Osteoblast (primary cell): ENCODE measurements at regions not wholly inside any gene's neighbourhood (a gene's known extent, or its start where the extent isn't known, plus 50 kb on each side); places are given as distances from the start of the nearest gene placed in this dataset.

Experiments
- DNase-seq: peaks from one replicate; pipeline ENCODE4 v3.0.0; 2011; ENCODE audit warnings: low spot score, mixed read lengths; ENCODE audit not compliant: insufficient read length; ENCODE audit errors: missing footprints
- H2AFZ ChIP-seq: 2 replicates; pipeline ENCODE4 v1.6.0; 2011; ENCODE audit warnings: mild to moderate bottlenecking, low read length
- H3K27ac ChIP-seq: 2 replicates; pipeline ENCODE4 v1.5.1; 2011; ENCODE audit warnings: mild to moderate bottlenecking, low read depth, low read length, moderate library complexity
- H3K27me3 ChIP-seq: 2 replicates; pipeline ENCODE4 v1.6.0; 2012; ENCODE audit warnings: mild to moderate bottlenecking, control low read depth, inconsistent platforms, low read length, moderate library complexity; ENCODE audit not compliant: insufficient read depth
- H3K36me3 ChIP-seq: 2 replicates; pipeline ENCODE4 v1.5.1; 2011; ENCODE audit warnings: mild to moderate bottlenecking, low read length, control low read depth, moderate library complexity; ENCODE audit not compliant: insufficient read depth
- H3K4me1 ChIP-seq: 2 replicates; pipeline ENCODE4 v1.5.1; 2011; ENCODE audit warnings: mild to moderate bottlenecking, low read length, control low read depth, moderate library complexity; ENCODE audit not compliant: insufficient read depth
- H3K4me2 ChIP-seq: 2 replicates; pipeline ENCODE4 v1.6.0; 2011; ENCODE audit warnings: mild to moderate bottlenecking, low read length; ENCODE audit not compliant: insufficient read depth
- H3K4me3 ChIP-seq: fragments of 200-600 bp; sonication (generic); 3 replicates; pipeline ENCODE4 v1.5.1; 2012; ENCODE audit warnings: mild to moderate bottlenecking, low read length, inconsistent platforms; ENCODE audit not compliant: insufficient read depth
- H3K79me2 ChIP-seq: 2 replicates; pipeline ENCODE4 v1.6.0; 2012; ENCODE audit warnings: mild to moderate bottlenecking, low read length, control low read depth, inconsistent platforms; ENCODE audit not compliant: insufficient read depth
- H3K9me3 ChIP-seq: 2 replicates; pipeline ENCODE4 v1.5.1; 2011; ENCODE audit warnings: low read depth, low read length, control low read depth
- H4K20me1 ChIP-seq: 2 replicates; pipeline ENCODE4 v1.6.0; 2012; ENCODE audit warnings: mild to moderate bottlenecking, low read length, control low read depth; ENCODE audit not compliant: insufficient read depth
- CTCF ChIP-seq: IDR thresholded peaks from 2 replicates; pipeline ENCODE4 v1.5.1; 2011; ENCODE audit warnings: mild to moderate bottlenecking, low read depth, low read length, moderate library complexity; ENCODE audit errors: extremely low read depth

- Histone ChIP-seq H3K4me3 (no peak overlapping the region), H3K36me3 (no peaks in the 10 kb centered on the region), H3K4me1 (no peaks in the 10 kb centered on the region), H3K27me3 (no peaks in the 10 kb centered on the region), H3K4me2 (no peak overlapping the region), H3K79me2 (no peaks in the 10 kb centered on the region), H3K27ac (no peak overlapping the region), H2AFZ (no peak overlapping the region), H4K20me1 (no peaks in the 10 kb centered on the region), H3K9me3 (no peaks in the 10 kb centered on the region)
- DNase-seq, result peak; percentile 54
- no peak for TF ChIP-seq CTCF
Measured at GRCh38 chr15:100803171-100803440, 76.5 kb upstream of the ALDH1A3 start.

- TF ChIP-seq CTCF, result no peak
- no peak overlapping the region for H3K4me3 ChIP-seq
- H3K36me3 ChIP-seq, result no peaks in the 10 kb centered on the region
Measured at GRCh38 chr15:100806157-100806556, 73.5 kb upstream of the ALDH1A3 start.

GRCh38 chr15:100807028-100807427, 72.6 kb upstream of the ALDH1A3 start:
- no peaks in the 10 kb centered on the region for H3K79me2 ChIP-seq
- H3K27me3 ChIP-seq, result no peaks in the 10 kb centered on the region
- H3K27ac ChIP-seq, result no peak overlapping the region
- H4K20me1 ChIP-seq, result no peaks in the 10 kb centered on the region
- peaks cover 8% of the 10 kb centered on the region for H3K4me1 ChIP-seq
- TF ChIP-seq CTCF, result no peak
- no peaks in the 10 kb centered on the region for H3K36me3 ChIP-seq
- no peaks in the 10 kb centered on the region for H3K9me3 ChIP-seq
- no peak for DNase-seq
- no peak overlapping the region for H3K4me2 ChIP-seq
- H2AFZ ChIP-seq, result no peak overlapping the region
- no peak overlapping the region for H3K4me3 ChIP-seq

More at GRCh38 chr15:100806157-100806556, 73.5 kb upstream of the ALDH1A3 start:
- no peak overlapping the region for H2AFZ ChIP-seq
- H3K27me3 ChIP-seq, result no peaks in the 10 kb centered on the region
- no peak for DNase-seq
- H4K20me1 ChIP-seq, result no peaks in the 10 kb centered on the region
- no peak overlapping the region for H3K4me2 ChIP-seq
- peaks cover 8% of the 10 kb centered on the region for H3K4me1 ChIP-seq
- H3K27ac ChIP-seq, result no peak overlapping the region
- H3K9me3 ChIP-seq, result no peaks in the 10 kb centered on the region
- H3K79me2 ChIP-seq, result no peaks in the 10 kb centered on the region

GRCh38 chr15:100808691-100809090, 70.9 kb upstream of the ALDH1A3 start:
- Histone ChIP-seq H3K79me2 (no peaks in the 10 kb centered on the region), H3K9me3 (no peaks in the 10 kb centered on the region), H2AFZ (no peak overlapping the region), H3K4me1 (peaks cover 8% of the 10 kb centered on the region), H3K4me2 (no peak overlapping the region), H3K4me3 (no peak overlapping the region), H3K36me3 (no peaks in the 10 kb centered on the region), H3K27ac (peak overlapping the region; percentile 5), H3K27me3 (no peaks in the 10 kb centered on the region), H4K20me1 (no peaks in the 10 kb centered on the region)
- no peak for DNase-seq
- no peak for TF ChIP-seq CTCF
